IMR-90 (cell line): ENCODE measurements at regions not wholly inside any gene's neighbourhood (a gene's known extent, or its start where the extent isn't known, plus 50 kb on each side); places are given as distances from the start of the nearest gene placed in this dataset.

Experiments
- ATAC-seq: fragments of 200-7000 bp; cut with Tn5 transposase; 2 replicates; pipeline ENCODE4 v1.9.1; 2020; ENCODE audit warnings: low read depth, mild to moderate bottlenecking, moderate library complexity
- BruUV-seq: library from RNA; stranded (reverse); fragments of 400-500 nt; replicated peaks from 2 replicates; lab custom pipeline; 2021; lab: Mats Ljungman, UMichigan
- CTCF ChIA-PET: fragments of 300-600 bp; formaldehyde crosslinking; extraction: SDS; loops from one replicate; lab custom pipeline; 2021; ENCODE audit warnings: antibody characterized with exemption; lab: Yijun Ruan, JAX
- POLR2A ChIA-PET: fragments of 300-600 bp; sonication (Branson Sonifier 250); formaldehyde crosslinking; loops from one replicate; lab custom pipeline; 2022; ENCODE audit warnings: antibody characterized with exemption; ENCODE audit not compliant: unreplicated experiment; lab: Charles Lee
- DNase-seq: peaks from one replicate; pipeline ENCODE4 v3.0.0; 2013
- H2AFZ ChIP-seq: replicated peaks from 2 replicates; pipeline ENCODE3; 2013; ENCODE audit warnings: low read length, mild to moderate bottlenecking; ENCODE audit not compliant: poor library complexity
- H2AK5ac ChIP-seq: 2 replicates; pipeline ENCODE4 v1.6.1; 2013; ENCODE audit warnings: low read depth, low read length, inconsistent platforms
- H2AK9ac ChIP-seq: replicated peaks from 2 replicates; pipeline ENCODE3; 2013; ENCODE audit warnings: mild to moderate bottlenecking, low read depth, low read length, moderate library complexity; ENCODE audit not compliant: poor library complexity
- H2BK120ac ChIP-seq: 2 replicates; pipeline ENCODE4 v1.6.1; 2013; ENCODE audit warnings: low read depth, low read length, inconsistent platforms
- H2BK15ac ChIP-seq: 3 replicates; pipeline ENCODE4 v1.6.1; 2013; ENCODE audit warnings: low read depth, low read length, inconsistent platforms
- H2BK20ac ChIP-seq: 2 replicates; pipeline ENCODE4 v1.6.1; 2013; ENCODE audit warnings: low read depth, mild to moderate bottlenecking, inconsistent platforms, low read length, moderate library complexity
- H2BK5ac ChIP-seq: 2 replicates; pipeline ENCODE4 v1.6.1; 2013; ENCODE audit warnings: mild to moderate bottlenecking, low read depth, low read length, inconsistent platforms; ENCODE audit not compliant: poor library complexity, severe bottlenecking
- H3K14ac ChIP-seq: replicated peaks from 2 replicates; pipeline ENCODE4 v1.6.1; 2013; ENCODE audit warnings: low read depth, low read length, inconsistent platforms
- H3K18ac ChIP-seq: 2 replicates; pipeline ENCODE4 v1.6.1; 2013; ENCODE audit warnings: low read depth, low read length, control low read depth
- H3K23ac ChIP-seq: 2 replicates; pipeline ENCODE4 v1.6.1; 2013; ENCODE audit warnings: low read depth, low read length, inconsistent platforms
- H3K27ac ChIP-seq: 2 replicates; pipeline ENCODE4 v1.5.1; 2013; ENCODE audit warnings: mild to moderate bottlenecking, control low read depth, low read length; ENCODE audit not compliant: insufficient read depth
- H3K27me3 ChIP-seq: 2 replicates; pipeline ENCODE4 v1.6.1; 2013; ENCODE audit warnings: low read length; ENCODE audit not compliant: control insufficient read depth, insufficient read depth
- H3K36me3 ChIP-seq: 2 replicates; pipeline ENCODE4 v1.6.1; 2013; ENCODE audit warnings: low read length, mixed read lengths; ENCODE audit not compliant: control insufficient read depth, insufficient read depth
- H3K4ac ChIP-seq: 2 replicates; pipeline ENCODE4 v1.6.1; 2013; ENCODE audit warnings: low read depth, low read length, inconsistent platforms
- H3K4me1 ChIP-seq: 2 replicates; pipeline ENCODE4 v1.6.1; 2013; ENCODE audit warnings: low read length, mixed read lengths; ENCODE audit not compliant: control insufficient read depth, insufficient read depth
- H3K4me2 ChIP-seq: 2 replicates; pipeline ENCODE4 v1.6.1; 2013; ENCODE audit warnings: low read depth, mild to moderate bottlenecking, control low read depth, low read length, moderate library complexity
- H3K4me3 ChIP-seq: 2 replicates; pipeline ENCODE4 v1.5.1; 2013; ENCODE audit warnings: low read depth, mild to moderate bottlenecking, control low read depth, low read length, moderate library complexity; ENCODE audit not compliant: insufficient read depth
- H3K56ac ChIP-seq: 2 replicates; pipeline ENCODE4 v1.6.1; 2013; ENCODE audit warnings: low read length, inconsistent platforms; ENCODE audit not compliant: insufficient read depth; ENCODE audit errors: extremely low read depth
- H3K79me1 ChIP-seq, 2 experiments: 2 replicates each; pipeline ENCODE4 v1.6.1; 2013; ENCODE audit warnings: low read length in 2 of 2, inconsistent platforms in 1 of 2, low read depth in 1 of 2
- H3K9ac ChIP-seq: 2 replicates; pipeline ENCODE4 v1.6.1; 2013; ENCODE audit warnings: low read depth, low read length, control low read depth
- H3K9me1 ChIP-seq: 2 replicates; pipeline ENCODE4 v1.6.1; 2013; ENCODE audit warnings: low read length, inconsistent platforms; ENCODE audit not compliant: insufficient read depth
- H3K9me3 ChIP-seq: 2 replicates; pipeline ENCODE4 v1.6.1; 2013; ENCODE audit warnings: low read length; ENCODE audit not compliant: control insufficient read depth, insufficient read depth
- H4K20me1 ChIP-seq: 2 replicates; pipeline ENCODE4 v1.6.1; 2013; ENCODE audit warnings: low read length, inconsistent platforms; ENCODE audit not compliant: insufficient read depth
- H4K5ac ChIP-seq: 2 replicates; pipeline ENCODE4 v1.6.1; 2013; ENCODE audit warnings: mild to moderate bottlenecking, low read depth, low read length, control low read depth
- H4K8ac ChIP-seq, 2 experiments: 2 replicates each; pipeline ENCODE4 v1.6.1; 2013; ENCODE audit warnings: low read depth in 2 of 2, low read length in 2 of 2, control low read depth in 1 of 2, inconsistent platforms in 1 of 2
- H4K91ac ChIP-seq: 2 replicates; pipeline ENCODE4 v1.6.1; 2013; ENCODE audit warnings: low read depth, low read length, inconsistent platforms; ENCODE audit not compliant: insufficient read depth
- BHLHE40 ChIP-seq: fragments of 150-350 bp; IDR thresholded peaks from 2 replicates; pipeline ENCODE4 v1.6.1; 2016; ENCODE audit warnings: mild to moderate bottlenecking, low read depth, low read length
- CEBPB ChIP-seq: IDR thresholded peaks from 2 replicates; pipeline ENCODE4 v1.6.1; 2012; ENCODE audit warnings: low read depth, low read length, improper control_type of control experiment
- CTCF ChIP-seq: conservative IDR thresholded peaks from 2 replicates; pipeline ENCODE4 v1.5.1; 2012; ENCODE audit warnings: mild to moderate bottlenecking, low read depth, low read length, improper control_type of control experiment
- RAD21 ChIP-seq: IDR thresholded peaks from 2 replicates; pipeline ENCODE4 v1.6.1; 2012; ENCODE audit warnings: low read length, improper control_type of control experiment
- RCOR1 ChIP-seq: IDR thresholded peaks from 2 replicates; pipeline ENCODE4 v1.6.1; 2012; ENCODE audit warnings: mild to moderate bottlenecking, low read length, improper control_type of control experiment; ENCODE audit not compliant: insufficient replicate concordance
- SMC3 ChIP-seq: fragments of 150-350 bp; IDR thresholded peaks from 2 replicates; pipeline ENCODE4 v1.6.1; 2016; ENCODE audit warnings: low read depth, mild to moderate bottlenecking, antibody characterized with exemption, low read length, moderate library complexity
- WGBS, 2 experiments: methylation state at CpG; one replicate each; pipeline versions ENCODE4 v1.1.5 to v1.1.7; 2013; ENCODE audit warnings: missing lambda C conversion rate in 2 of 2; ENCODE audit not compliant: insufficient read length in 1 of 2; ENCODE audit errors: extremely low coverage in 2 of 2; 5-methylcytosine and 5-hydroxymethylcytosine counted together
- dilution Hi-C: fragments of 300-500 bp; cut with HindIII; formaldehyde crosslinking; loops from one replicate; pipeline ENCODE4 v1.14.3; 2018; ENCODE audit warnings: low sequenced_read_pairs; ENCODE audit not compliant: unreplicated experiment
- in situ Hi-C: fragments of 300-500 bp; cut with MboI; formaldehyde crosslinking; loops from 3 replicates; pipeline ENCODE4 v1.14.3; 2019; ENCODE audit warnings: low sequenced_read_pairs, inconsistent platforms, mixed read lengths
- intact Hi-C: fragments of 100-400 bp; cut with micrococcal nuclease; formaldehyde crosslinking; loops from 2 replicates; pipeline ENCODE4 v1.10.0; 2022

GRCh38 chr12:106003297-106003696 lies 135.5 kb downstream of the NUAK1 start:
- no peak overlapping the region for H2BK15ac ChIP-seq
- no peak overlapping the region for H3K27ac ChIP-seq
- H4K20me1 ChIP-seq, result no peaks in the 10 kb centered on the region
- no peak overlapping the region for H3K4me2 ChIP-seq
- no peak overlapping the region for H4K8ac ChIP-seq
- H2BK120ac ChIP-seq, result no peak overlapping the region
- BruUV-seq, result no TSS peak
- no peak overlapping the region for H3K56ac ChIP-seq
- WGBS, 2 experiments, result 88% methylated on average over 1 of the region's 3 CpGs; no CpG with 5 or more reads in 1 of the 2 experiments
- H3K4me3 ChIP-seq, result no peak overlapping the region
- DNase-seq, result no peak
- ChIA-PET CTCF (interaction anchor here (2.3 kb wide), 1 partner anchor 10 kb away, joined by 5 read pairs; no protein-coding TSS in a partner anchor), POLR2A (no interaction called here)
- no peak overlapping the region for H3K9ac ChIP-seq
- H2AK5ac ChIP-seq, result no peak overlapping the region
- TF ChIP-seq CEBPB (no peak), RCOR1 (no peak), RAD21 (no peak), SMC3 (no peak), BHLHE40 (no peak), CTCF (no peak)
- dilution Hi-C loops (no loop called here), in situ Hi-C loops (no loop called here), intact Hi-C loops (no loop called here)
- H4K91ac ChIP-seq, result no peak overlapping the region
- H3K79me1 ChIP-seq, result no peaks in the 10 kb centered on the region
- H3K36me3 ChIP-seq, result no peaks in the 10 kb centered on the region
- ATAC-seq, result no peak
- H3K27me3 ChIP-seq, result no peaks in the 10 kb centered on the region; the same call in 1 of the 2 replicates
- no peak overlapping the region for H2AFZ ChIP-seq
- H3K14ac ChIP-seq, result no peak overlapping the region
- H3K18ac ChIP-seq, result no peak overlapping the region
- H3K9me3 ChIP-seq, result no peaks in the 10 kb centered on the region; the same call in 1 of the 2 replicates
- no peaks in the 10 kb centered on the region for H3K4me1 ChIP-seq
- no peak overlapping the region for H4K5ac ChIP-seq
- H3K4ac ChIP-seq, result no peak overlapping the region
- H2AK9ac ChIP-seq, result no peak overlapping the region
- no peak overlapping the region for H2BK5ac ChIP-seq
- no peak overlapping the region for H2BK20ac ChIP-seq
- H3K9me1 ChIP-seq, result no peaks in the 10 kb centered on the region; the same call in 1 of the 2 replicates
- H3K23ac ChIP-seq, result no peak overlapping the region
